Mesothelial cell of epicardium (in vitro differentiated cells): ENCODE measurements at regions not wholly inside any gene's neighbourhood (a gene's known extent, or its start where the extent isn't known, plus 50 kb on each side); places are given as distances from the start of the nearest gene placed in this dataset.

Experiments
- DNase-seq, 2 experiments: peaks; one replicate each; pipeline ENCODE4 v3.0.0; 2021; ENCODE audit warnings: low spot score in 2 of 2; ENCODE audit not compliant: unreplicated experiment in 2 of 2
- H3K27ac Mint-ChIP-seq: 2 replicates; pipeline ENCODE4 v1.8.0; 2021; ENCODE audit warnings: mixed read lengths
- H3K27me3 Mint-ChIP-seq: 2 replicates; pipeline ENCODE4 v1.8.0; 2021; ENCODE audit warnings: low read depth, mixed read lengths
- H3K36me3 Mint-ChIP-seq: 2 replicates; pipeline ENCODE4 v1.8.0; 2021; ENCODE audit warnings: mixed read lengths
- H3K4me1 Mint-ChIP-seq: 2 replicates; pipeline ENCODE4 v1.8.0; 2021; ENCODE audit warnings: mixed read lengths
- H3K4me3 Mint-ChIP-seq: 2 replicates; pipeline ENCODE4 v1.8.0; 2021; ENCODE audit warnings: mild to moderate bottlenecking, moderate library complexity, mixed read lengths
- H3K9me3 Mint-ChIP-seq: 2 replicates; pipeline ENCODE4 v1.8.0; 2021; ENCODE audit warnings: mixed read lengths
- TF ChIP-seq, protein P1 (sequence below): fragments of 200-600 bp; sonication (generic); IDR thresholded peaks from one replicate; pipeline ENCODE4 v1.5.0; 2021; ENCODE audit warnings: antibody characterized with exemption; ENCODE audit not compliant: unreplicated experiment

DNA sequence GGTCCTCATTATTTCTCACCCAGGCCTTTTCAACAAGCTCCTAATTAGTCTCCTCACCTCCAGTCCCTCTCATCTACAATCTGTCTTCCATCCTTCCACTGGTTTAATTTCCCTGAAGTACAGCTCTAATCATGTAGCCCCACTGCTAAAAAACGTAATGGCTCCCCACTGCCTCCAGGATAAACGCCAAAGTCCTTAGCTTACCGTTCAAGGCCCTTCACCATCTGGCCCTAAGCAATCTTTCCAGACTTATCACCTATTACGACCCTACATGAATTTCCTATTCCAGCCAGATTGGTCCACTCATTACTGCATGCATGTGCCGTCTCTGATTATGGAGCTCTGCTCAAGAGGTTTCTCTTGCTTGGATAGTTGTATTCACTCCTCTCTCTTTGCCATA, 83.1 kb upstream of the DAB1 start:
- Mint-ChIP-seq H3K4me1 (no peaks in the 10 kb centered on the region), H3K4me3 (no peak overlapping the region), H3K27me3 (peaks cover 29% of the 10 kb centered on the region), H3K36me3 (no peaks in the 10 kb centered on the region), H3K9me3 (no peaks in the 10 kb centered on the region), H3K27ac (no peak overlapping the region)
- no peak for DNase-seq
- TF ChIP-seq, protein P1, sequence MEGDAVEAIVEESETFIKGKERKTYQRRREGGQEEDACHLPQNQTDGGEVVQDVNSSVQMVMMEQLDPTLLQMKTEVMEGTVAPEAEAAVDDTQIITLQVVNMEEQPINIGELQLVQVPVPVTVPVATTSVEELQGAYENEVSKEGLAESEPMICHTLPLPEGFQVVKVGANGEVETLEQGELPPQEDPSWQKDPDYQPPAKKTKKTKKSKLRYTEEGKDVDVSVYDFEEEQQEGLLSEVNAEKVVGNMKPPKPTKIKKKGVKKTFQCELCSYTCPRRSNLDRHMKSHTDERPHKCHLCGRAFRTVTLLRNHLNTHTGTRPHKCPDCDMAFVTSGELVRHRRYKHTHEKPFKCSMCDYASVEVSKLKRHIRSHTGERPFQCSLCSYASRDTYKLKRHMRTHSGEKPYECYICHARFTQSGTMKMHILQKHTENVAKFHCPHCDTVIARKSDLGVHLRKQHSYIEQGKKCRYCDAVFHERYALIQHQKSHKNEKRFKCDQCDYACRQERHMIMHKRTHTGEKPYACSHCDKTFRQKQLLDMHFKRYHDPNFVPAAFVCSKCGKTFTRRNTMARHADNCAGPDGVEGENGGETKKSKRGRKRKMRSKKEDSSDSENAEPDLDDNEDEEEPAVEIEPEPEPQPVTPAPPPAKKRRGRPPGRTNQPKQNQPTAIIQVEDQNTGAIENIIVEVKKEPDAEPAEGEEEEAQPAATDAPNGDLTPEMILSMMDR: no peak

DNA sequence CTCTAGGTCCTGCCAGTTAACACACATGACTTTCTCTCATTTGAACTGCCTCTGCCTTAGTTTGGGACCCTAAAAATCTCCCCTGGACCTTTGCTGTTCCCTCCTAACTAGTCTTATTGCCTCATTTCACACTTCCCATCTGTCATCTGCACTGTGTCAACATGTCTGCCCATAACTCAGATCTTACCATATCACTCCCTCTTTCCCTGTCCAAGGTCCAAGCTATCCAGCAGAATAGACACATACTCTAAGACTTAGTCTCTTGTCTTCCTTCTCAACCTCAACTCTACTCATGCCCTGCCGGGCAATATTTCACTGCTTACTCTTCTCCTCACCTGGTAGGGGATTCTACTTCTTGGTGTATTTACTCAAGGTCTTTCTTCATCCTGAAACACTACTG, 79.5 kb upstream of the DAB1 start:
- H3K4me1 Mint-ChIP-seq: no peaks in the 10 kb centered on the region
- peaks cover 46% of the 10 kb centered on the region for H3K27me3 Mint-ChIP-seq
- no peaks in the 10 kb centered on the region for H3K36me3 Mint-ChIP-seq
- DNase-seq: no peak
- TF ChIP-seq, protein P1: no peak
- H3K27ac Mint-ChIP-seq: no peak overlapping the region
- H3K9me3 Mint-ChIP-seq: no peaks in the 10 kb centered on the region
- H3K4me3 Mint-ChIP-seq: no peak overlapping the region

DNA sequence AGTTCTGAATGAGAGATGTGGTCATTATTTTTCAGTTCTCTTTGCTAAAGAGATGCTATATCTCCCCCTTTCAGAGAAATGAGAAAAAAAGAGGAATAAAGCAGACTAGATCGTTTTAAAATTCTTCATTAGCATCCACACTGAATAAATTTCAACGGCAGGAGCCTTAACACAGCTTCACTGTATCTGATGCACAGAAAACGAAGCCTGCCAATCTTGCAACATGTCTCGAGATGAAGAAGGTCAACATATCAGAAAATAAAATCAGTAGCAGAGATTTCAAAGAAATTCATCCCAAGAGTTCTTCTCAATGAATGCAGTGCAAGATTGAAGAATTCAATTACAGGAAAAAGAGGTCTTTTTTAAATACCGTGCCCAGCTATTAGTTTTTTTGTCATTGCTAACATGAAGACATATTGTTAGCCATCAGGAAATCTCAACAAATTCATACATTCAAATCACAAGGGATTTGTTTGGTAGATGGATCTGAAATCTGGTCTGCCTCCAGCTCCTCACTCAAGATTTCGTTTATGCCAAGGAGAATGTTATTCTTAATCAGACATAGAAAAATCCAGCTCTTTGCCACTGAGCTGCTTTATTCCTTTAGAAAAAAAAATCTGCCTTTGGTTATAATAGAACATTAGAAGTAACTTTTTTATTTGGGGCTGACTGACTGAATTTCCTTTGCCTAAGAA, 76.4 kb upstream of the DAB1 start:
- no peak for DNase-seq
- H3K27ac Mint-ChIP-seq: no peak overlapping the region
- TF ChIP-seq, protein P1: no peak
- peaks cover 44% of the 10 kb centered on the region for H3K27me3 Mint-ChIP-seq
- H3K9me3 Mint-ChIP-seq: no peaks in the 10 kb centered on the region
- no peaks in the 10 kb centered on the region for H3K4me1 Mint-ChIP-seq
- H3K36me3 Mint-ChIP-seq: no peaks in the 10 kb centered on the region
- H3K4me3 Mint-ChIP-seq: no peak overlapping the region

DNA sequence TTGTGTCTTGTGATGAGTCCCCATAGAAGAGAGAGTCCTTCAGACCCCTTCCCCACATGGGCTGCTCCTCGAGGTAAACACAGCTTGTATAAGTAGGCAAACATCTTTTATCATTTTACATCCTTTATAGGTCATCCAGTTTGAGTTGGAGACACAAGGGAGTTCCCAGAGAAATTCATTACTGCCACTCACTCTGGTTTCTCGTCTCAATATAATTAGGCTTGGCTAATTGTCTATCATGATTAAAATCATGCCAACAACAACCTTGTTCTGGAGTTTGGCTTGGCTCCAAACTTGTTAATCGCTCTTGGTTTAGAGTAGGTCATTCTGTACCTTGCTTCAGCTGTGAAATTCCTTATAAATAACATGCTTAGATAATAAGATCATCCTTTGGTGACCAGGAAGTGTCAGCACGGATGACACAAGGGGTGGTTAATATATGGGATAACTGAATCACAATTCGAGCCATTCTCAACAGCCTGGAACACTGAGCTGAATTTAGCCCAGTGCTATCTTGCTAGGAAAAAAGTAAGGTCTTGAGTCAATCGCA, 70.7 kb upstream of the DAB1 start:
- Mint-ChIP-seq H3K4me1 (no peaks in the 10 kb centered on the region), H3K36me3 (no peaks in the 10 kb centered on the region), H3K9me3 (no peaks in the 10 kb centered on the region), H3K27ac (no peak overlapping the region), H3K27me3 (peaks cover 23% of the 10 kb centered on the region), H3K4me3 (no peak overlapping the region)
- TF ChIP-seq, protein P1: no peak
- no peak for DNase-seq

DNA sequence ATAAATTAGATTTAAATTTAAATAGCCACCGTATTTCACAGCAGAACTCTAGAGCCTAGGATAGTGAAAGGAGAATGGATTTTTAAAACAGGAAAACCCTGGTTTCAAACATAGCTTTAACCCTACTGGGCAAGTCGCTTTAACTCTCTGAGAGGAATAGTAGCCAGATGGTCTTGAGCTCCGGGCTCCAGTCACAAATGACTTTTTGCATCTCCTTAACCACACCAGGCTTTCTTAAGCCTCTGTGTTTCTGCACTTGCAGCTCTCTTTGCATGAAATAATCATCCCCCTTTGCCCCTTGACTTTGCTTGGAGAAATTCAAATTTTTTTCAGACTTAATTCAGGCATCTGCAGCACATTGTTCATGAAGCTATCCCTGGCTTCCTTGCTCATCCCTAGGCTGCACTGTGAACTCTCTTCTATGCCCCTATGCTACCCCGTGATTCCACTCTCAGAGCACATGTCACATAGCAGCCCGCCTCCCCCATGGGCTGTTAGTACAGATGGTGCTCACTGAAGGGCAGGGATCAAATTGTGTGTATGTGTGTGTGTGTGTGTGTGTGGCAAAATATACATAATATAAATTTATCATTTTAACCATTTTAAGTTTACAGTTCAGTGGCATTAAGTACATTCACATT, 68.8 kb upstream of the DAB1 start:
- no peaks in the 10 kb centered on the region for H3K4me1 Mint-ChIP-seq
- H3K4me3 Mint-ChIP-seq: no peak overlapping the region
- no peak for DNase-seq
- no peaks in the 10 kb centered on the region for H3K36me3 Mint-ChIP-seq
- H3K9me3 Mint-ChIP-seq: no peaks in the 10 kb centered on the region
- H3K27ac Mint-ChIP-seq: no peak overlapping the region
- TF ChIP-seq, protein P1: no peak
- peaks cover 11% of the 10 kb centered on the region for H3K27me3 Mint-ChIP-seq
